CD4-positive, alpha-beta T cell treated with Interleukin-17A for 1 hour (primary cell): ENCODE measurements at regions not wholly inside any gene's neighbourhood (a gene's known extent, or its start where the extent isn't known, plus 50 kb on each side); places are given as distances from the start of the nearest gene placed in this dataset.

ENCODE experiments used
- DNase-seq: peaks from one replicate; pipeline ENCODE4 v3.0.0-alpha.2; 2020

DNA sequence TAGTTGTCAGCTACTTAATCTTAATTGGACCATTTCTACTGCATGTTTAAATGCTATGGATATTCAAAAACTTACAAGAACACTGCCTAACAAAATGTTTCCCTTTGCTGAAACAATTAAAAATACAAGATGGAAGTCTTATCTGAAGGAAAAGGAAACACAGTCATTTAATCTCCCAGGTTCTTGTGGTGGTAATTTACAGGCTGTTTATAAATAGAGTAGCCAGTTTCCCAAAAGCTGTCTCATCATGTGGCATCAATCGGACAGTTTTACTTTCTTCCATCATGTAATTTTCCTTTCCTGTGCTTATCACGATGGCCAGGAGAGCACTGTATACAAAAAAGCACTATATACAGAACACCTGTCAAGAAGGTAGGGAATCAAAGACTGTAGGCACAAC is 368.1 kb downstream of the ZEB2 start:
- no peak for DNase-seq

DNA sequence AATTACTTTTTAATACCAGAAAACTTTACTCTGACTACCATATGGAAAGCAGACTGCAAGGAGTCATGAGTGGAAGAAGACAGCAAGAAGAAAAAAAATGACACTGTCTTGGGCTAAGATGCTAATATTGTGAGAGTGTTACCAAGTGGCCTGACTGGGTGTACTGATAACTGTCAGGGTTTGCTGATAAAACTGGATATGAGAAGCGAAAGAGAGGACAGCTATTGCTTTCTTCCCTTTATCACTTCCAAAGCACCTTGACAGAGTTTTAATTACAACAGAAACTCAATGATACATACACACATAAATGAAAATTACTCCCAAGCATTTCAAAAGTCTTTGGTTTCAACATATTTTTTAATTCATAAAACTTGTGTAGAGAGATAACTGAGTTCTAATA is 368.5 kb downstream of the ZEB2 start:
- DNase-seq: no peak

GRCh38 chr2:144147356-144147755 is 372.6 kb downstream of the ZEB2 start:
- DNase-seq: no peak

DNA sequence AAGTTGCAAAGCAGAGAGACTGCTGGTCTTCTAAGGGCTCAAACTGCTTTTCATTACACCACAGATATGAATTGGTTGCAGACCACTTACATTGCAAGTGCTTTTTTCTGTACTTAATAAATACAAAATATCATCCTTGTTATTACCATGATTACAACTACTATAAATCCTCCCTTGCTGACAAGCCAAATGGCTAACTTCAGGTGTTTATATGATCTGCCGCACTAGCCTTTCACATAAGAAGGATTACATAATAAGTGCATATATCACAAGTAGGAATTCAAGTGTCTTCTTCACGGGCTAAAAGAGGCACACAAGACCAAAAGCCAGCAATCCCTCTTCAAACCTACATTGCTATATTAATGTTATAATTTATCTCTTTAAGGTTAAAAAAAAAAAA is 373.0 kb downstream of the ZEB2 start:
- DNase-seq: no peak

DNA sequence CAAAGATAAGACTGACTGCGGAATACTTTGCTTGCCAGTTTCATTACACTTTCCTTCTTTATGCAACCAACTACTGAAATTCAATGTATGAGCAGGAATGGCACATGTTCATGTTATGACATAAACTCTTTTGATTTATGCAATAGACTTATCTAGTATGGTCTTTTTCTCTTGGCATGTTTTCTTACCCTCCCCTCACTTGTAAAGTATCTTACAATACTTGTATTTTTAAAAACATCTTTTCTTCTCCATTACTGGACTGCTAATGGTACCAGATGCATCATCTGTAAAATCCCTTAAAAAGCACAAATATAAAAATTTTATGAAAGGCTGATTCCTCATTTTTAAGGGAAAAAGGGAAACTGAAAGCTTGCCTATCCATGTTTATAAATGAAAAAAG is 373.8 kb downstream of the ZEB2 start:
- no peak for DNase-seq

DNA sequence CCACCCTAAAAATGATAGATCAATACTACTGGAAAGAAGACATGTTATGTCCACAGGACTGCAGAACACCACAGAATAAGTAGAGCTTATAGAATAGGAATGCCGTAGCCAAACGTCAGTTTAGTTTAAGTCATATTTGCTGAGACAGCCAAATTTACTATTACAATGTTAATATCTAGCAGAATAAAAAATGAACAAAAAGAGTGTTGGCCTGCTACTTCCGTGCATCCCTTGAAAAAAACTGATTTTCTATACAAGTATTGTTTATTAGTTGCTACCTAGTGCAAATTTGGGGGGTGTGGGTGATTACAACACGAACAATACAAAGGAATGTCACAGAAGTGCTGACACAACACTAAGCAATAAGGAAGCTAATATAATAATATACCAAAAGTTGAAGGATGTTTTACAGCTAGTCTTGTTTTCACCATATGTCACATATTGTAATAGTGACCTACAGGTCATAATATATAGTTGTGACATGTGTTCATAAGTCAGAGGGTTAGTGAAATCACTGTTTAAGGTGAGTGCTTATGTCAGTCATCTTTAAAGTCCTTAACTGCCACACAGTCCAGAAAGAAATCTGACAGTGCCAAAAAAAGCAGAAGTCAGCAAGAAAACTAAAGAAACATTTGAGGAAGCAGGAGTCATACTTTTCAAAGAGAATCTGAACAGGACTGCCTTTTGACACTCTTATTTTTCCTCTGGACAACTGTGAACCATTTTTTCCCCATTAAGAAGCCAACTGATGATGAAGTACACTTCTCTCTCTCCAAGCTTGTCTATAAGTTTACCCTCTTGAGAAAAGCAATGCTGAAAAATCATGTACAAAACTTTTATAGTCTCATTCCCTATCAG is 376.4 kb downstream of the ZEB2 start:
- no peak for DNase-seq

GRCh38 chr2:144140891-144141290 is 379.0 kb downstream of the ZEB2 start:
- DNase-seq: no peak

GRCh38 chr2:144137705-144138428 is 382.1 kb downstream of the ZEB2 start:
- DNase-seq: no peak

- no peak for DNase-seq
These were observed 382.6 kb downstream of the ZEB2 start for GRCh38 chr2:144137272-144137671.

DNA sequence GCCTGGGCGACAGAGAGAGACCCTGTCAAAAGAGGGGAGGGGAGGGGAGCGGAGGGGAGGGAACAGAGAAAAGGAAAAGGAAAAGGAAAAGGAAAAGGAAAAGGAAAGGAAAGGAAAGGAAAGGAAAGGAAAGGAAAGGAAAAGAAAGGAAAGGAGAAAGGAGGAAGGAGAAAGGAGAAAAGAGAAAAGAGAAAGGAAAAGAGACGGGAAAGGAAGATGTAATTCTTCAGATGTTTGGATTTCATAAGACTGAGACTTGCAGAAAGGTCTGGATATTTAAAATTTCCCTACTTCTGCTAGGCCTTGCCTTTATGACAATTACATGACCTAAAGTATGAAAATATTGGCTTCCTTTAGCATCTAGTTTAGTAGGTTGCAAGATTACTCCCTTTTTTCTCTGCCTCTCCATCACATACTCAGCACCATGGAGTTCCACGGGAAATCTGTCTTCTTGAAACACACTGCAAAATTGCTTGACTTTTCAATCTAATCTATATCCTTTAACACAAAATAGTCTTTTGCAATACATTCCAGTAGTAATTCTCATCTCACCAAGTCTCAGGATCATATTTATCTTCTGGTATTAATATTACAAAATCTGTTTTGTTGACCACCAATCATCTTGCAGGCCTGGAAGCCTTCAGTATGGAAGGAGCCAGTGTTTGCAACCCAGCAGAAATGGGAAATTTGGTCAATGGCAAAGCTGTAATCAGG is 383.5 kb downstream of the ZEB2 start:
- no peak for DNase-seq

- DNase-seq: no peak
These were observed 385.8 kb downstream of the ZEB2 start for GRCh38 chr2:144133936-144134665.

- no peak for DNase-seq
These were observed 387.6 kb downstream of the ZEB2 start for GRCh38 chr2:144132357-144132756.

DNA sequence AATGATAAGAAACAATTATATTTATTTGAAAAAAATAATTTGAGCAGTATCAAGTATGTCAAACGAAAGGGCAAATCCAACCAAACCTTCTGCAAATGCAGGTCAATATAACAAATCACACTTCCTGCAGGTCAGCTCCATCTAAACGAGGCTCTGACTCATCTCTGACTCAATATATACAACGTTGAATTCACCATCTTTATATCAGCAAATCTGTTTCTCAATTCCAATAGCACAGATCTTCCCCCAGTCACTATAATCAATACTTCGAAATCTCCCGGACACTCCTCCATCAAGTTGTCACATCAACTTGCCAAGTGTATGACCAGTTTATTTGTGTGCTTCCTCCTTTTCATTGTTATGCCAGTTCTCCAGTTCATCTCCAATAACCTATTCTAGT is 388.9 kb downstream of the ZEB2 start:
- DNase-seq: no peak

GRCh38 chr2:144130551-144130950 is 389.4 kb downstream of the ZEB2 start:
- DNase-seq: no peak

DNA sequence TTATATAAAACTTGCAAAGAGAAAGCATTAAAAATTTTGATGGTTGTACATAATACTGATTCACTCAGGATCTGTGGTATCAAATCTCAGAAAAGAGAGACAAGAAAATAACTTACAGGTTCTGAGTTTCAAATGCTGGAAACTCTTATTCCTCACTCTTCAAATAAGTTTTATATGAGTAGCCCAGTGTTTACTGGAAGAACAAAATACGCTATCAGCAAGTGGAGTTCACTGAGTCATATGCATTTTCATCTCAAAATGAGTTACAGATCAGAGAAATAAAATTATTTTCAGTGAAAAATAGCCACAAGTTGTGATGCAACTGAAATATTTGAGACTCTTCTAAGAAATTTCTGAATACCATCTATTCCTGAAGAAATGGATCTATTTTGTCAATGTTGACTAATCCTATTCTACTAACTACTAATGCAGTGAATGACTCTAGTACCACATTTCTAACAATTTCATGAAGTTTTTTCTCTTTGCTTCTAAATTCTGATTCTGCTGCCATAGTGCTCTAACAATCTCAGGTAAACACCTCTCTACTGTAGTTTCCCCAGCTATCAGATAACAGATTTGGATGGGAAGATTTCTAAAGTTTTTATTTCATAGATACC is 391.7 kb downstream of the ZEB2 start:
- no peak for DNase-seq

GRCh38 chr2:144127693-144128092 is 392.2 kb downstream of the ZEB2 start:
- no peak for DNase-seq

- DNase-seq: no peak
These were observed 393.6 kb downstream of the ZEB2 start for GRCh38 chr2:144126302-144126701.

- DNase-seq: no peak
These were observed 394.2 kb downstream of the ZEB2 start for GRCh38 chr2:144125751-144126150.

- DNase-seq: no peak
These were observed 395.0 kb downstream of the ZEB2 start for GRCh38 chr2:144124882-144125281.

- no peak for DNase-seq
These were observed 399.4 kb downstream of the ZEB2 start for GRCh38 chr2:144120487-144120886.

DNA sequence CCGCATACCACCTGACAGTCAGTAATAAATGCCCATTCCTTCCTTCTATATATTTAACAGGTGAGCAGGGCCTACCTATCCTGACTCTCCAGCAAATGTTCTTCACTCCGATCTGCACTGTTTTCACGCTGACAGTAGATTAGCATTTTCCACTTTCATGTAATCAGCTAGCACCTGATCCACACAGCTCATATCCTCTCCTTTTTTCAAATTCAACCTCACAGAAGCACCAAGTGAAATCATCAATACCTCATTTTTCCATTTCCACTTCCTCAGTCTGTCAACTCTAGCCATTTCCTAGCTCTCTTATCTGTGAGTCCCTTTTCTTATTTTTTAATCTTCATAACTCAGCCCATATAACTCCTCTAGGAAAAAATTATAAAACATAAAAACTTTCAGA is 402.8 kb downstream of the ZEB2 start:
- DNase-seq: no peak

DNA sequence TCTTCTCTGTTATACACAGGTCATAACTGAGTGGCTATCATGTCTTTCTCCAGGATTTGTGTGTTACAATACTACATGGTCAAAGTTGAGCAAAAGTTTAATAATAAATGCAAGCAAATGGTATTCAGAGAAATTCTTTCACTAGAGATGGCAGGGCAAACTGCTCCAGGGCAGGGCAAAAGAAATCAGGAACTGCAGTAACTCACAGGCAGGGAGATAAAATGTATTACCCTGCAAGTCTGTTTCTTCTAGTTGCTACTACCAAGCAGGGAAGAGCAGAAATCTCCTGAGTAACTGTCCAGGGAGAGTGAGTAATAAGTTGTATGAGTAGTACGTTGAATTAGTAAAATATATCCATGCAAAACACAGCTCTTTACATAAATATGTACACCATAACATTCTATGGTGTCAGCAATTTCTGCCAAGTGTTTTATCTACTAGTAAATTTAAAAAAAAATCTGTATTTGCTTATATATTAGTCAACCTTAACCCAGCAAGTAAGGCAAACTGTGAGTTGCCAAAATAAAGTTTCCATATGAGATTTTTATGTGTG is 404.1 kb downstream of the ZEB2 start:
- DNase-seq: no peak
